ENCODE measurements at regions not wholly inside any gene's neighbourhood (a gene's known extent, or its start where the extent isn't known, plus 50 kb on each side); places are given as distances from the start of the nearest gene placed in this dataset.

GRCh38 chrX:134738986-134739740 is 57.8 kb downstream of the PABIR2 start:
- Histone ChIP-seq H2AFZ (ENCODE audit: low read length) (no peak overlapping the region), H3K9me2 (replicated peaks; ENCODE audit: low read length) (no peaks in the 10 kb centered on the region), H3K9me3 (ENCODE audit: low read length) (no peaks in the 10 kb centered on the region), H3K79me2 (ENCODE audit: low read length) (no peaks in the 10 kb centered on the region), H3K9ac (ENCODE audit: low read length) (no peak overlapping the region), H3F3A (ENCODE audit: low read length, unreplicated experiment) (no peaks in the 10 kb centered on the region), H3K27me3 (ENCODE audit: low read length) (no peaks in the 10 kb centered on the region), H3K4me3 (ENCODE audit: low read length) (no peak overlapping the region), H3K27ac (ENCODE audit: low read length) (no peak overlapping the region), H3K36me3 (ENCODE audit: low read depth, low read length) (no peaks in the 10 kb centered on the region), H3K4me1 (ENCODE audit: insufficient read depth, low read length) (no peaks in the 10 kb centered on the region), H3K4me2 (ENCODE audit: low read length) (no peak overlapping the region), H4K20me1 (ENCODE audit: low read length) (no peaks in the 10 kb centered on the region)
- DNase-seq (no peak), ATAC-seq (no peak)
- ChIA-PET POLR2A (ENCODE audit: unreplicated experiment) (interaction anchor here (0.7 kb wide), 1 partner anchor 218 kb away, joined by 10 read pairs; no protein-coding TSS in a partner anchor), CTCF (no interaction called here)
- TF ChIP-seq EZH2 (IDR thresholded peaks at IDR 0.05; ENCODE audit: low read length, unreplicated experiment), result no peak
- TF ChIP-seq, protein P1, sequence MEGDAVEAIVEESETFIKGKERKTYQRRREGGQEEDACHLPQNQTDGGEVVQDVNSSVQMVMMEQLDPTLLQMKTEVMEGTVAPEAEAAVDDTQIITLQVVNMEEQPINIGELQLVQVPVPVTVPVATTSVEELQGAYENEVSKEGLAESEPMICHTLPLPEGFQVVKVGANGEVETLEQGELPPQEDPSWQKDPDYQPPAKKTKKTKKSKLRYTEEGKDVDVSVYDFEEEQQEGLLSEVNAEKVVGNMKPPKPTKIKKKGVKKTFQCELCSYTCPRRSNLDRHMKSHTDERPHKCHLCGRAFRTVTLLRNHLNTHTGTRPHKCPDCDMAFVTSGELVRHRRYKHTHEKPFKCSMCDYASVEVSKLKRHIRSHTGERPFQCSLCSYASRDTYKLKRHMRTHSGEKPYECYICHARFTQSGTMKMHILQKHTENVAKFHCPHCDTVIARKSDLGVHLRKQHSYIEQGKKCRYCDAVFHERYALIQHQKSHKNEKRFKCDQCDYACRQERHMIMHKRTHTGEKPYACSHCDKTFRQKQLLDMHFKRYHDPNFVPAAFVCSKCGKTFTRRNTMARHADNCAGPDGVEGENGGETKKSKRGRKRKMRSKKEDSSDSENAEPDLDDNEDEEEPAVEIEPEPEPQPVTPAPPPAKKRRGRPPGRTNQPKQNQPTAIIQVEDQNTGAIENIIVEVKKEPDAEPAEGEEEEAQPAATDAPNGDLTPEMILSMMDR (conservative IDR thresholded peaks at IDR 0.05; ENCODE audit: low read depth, low read length), result no peak
- no peak for TF ChIP-seq EZH2phosphoT487 (IDR thresholded peaks at IDR 0.05; ENCODE audit: borderline replicate concordance, low read length)
- intact Hi-C loops (cut with micrococcal nuclease), result no loop called here
- no TSS peak for BruUV-seq (replicated peaks)

- DNase-seq (no peak), ATAC-seq (no peak)
- ChIA-PET CTCF (no interaction called here), POLR2A (ENCODE audit: unreplicated experiment) (no interaction called here)
- Histone ChIP-seq H3K36me3 (ENCODE audit: low read depth, low read length) (no peaks in the 10 kb centered on the region), H3K9ac (ENCODE audit: low read length) (no peak overlapping the region), H3K4me2 (ENCODE audit: low read length) (no peak overlapping the region), H3K79me2 (ENCODE audit: low read length) (no peaks in the 10 kb centered on the region), H2AFZ (ENCODE audit: low read length) (no peak overlapping the region), H3K27me3 (ENCODE audit: low read length) (no peaks in the 10 kb centered on the region), H3F3A (ENCODE audit: low read length, unreplicated experiment) (no peaks in the 10 kb centered on the region), H3K27ac (ENCODE audit: low read length) (no peak overlapping the region), H3K4me1 (ENCODE audit: insufficient read depth, low read length) (no peaks in the 10 kb centered on the region), H3K9me3 (ENCODE audit: low read length) (no peaks in the 10 kb centered on the region), H3K9me2 (replicated peaks; ENCODE audit: low read length) (no peaks in the 10 kb centered on the region), H3K4me3 (ENCODE audit: low read length) (no peak overlapping the region), H4K20me1 (ENCODE audit: low read length) (no peaks in the 10 kb centered on the region)
- TF ChIP-seq, protein P1 (conservative IDR thresholded peaks at IDR 0.05; ENCODE audit: low read depth, low read length), result no peak
- intact Hi-C loops (cut with micrococcal nuclease), result no loop called here
- BruUV-seq (replicated peaks), result no TSS peak
These were observed 58.6 kb downstream of the PABIR2 start for GRCh38 chrX:134738445-134738844.

DNA sequence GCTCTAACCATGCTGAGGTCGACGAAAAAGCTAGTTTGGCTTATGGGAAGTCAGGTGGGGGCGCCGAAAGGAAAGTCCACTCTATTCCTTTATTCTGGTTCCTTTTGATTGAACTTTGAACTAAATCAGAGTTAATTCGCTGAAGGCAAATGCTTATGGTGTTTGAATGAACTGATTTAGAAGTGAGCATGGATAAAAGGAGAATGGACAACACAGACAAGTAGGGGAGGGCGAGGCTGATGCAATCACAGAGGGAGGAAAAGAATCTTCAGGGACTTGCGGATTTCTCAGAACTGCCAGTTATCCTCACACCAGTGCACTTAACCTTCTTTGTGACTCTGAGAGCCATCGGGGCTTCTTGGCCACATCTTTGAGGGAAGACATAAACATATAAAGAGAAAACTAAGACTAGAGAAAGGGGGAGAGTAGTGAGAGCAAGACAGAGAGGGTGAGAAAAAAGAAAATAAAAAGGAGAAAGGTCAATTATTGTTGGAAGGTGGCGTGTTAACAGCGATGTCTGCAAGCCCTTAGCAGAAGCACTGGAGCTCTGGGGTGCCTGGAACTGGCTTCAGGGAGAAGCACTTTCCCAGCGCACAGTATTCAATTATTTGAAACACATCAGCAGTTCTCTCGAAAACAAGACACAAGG is 59.2 kb downstream of the PABIR2 start:
- no peak for TF ChIP-seq EZH2 (IDR thresholded peaks at IDR 0.05; ENCODE audit: low read length, unreplicated experiment)
- TF ChIP-seq EZH2phosphoT487 (IDR thresholded peaks at IDR 0.05; ENCODE audit: borderline replicate concordance, low read length), result no peak
- TF ChIP-seq, protein P1 (conservative IDR thresholded peaks at IDR 0.05; ENCODE audit: low read depth, low read length), result no peak
- Histone ChIP-seq H3K9me2 (replicated peaks; ENCODE audit: low read length) (no peaks in the 10 kb centered on the region), H3K4me2 (ENCODE audit: low read length) (no peak overlapping the region), H3K27me3 (ENCODE audit: low read length) (no peaks in the 10 kb centered on the region), H3K4me1 (ENCODE audit: insufficient read depth, low read length) (no peaks in the 10 kb centered on the region), H3K4me3 (ENCODE audit: low read length) (no peak overlapping the region), H4K20me1 (ENCODE audit: low read length) (no peaks in the 10 kb centered on the region), H3K36me3 (ENCODE audit: low read depth, low read length) (no peaks in the 10 kb centered on the region), H3K9me3 (ENCODE audit: low read length) (no peaks in the 10 kb centered on the region), H3K79me2 (ENCODE audit: low read length) (no peaks in the 10 kb centered on the region), H3K27ac (ENCODE audit: low read length) (no peak overlapping the region), H2AFZ (ENCODE audit: low read length) (no peak overlapping the region), H3K9ac (ENCODE audit: low read length) (no peak overlapping the region), H3F3A (ENCODE audit: low read length, unreplicated experiment) (no peaks in the 10 kb centered on the region)
- ChIA-PET CTCF (no interaction called here), POLR2A (ENCODE audit: unreplicated experiment) (no interaction called here)
- intact Hi-C loops (cut with micrococcal nuclease), result no loop called here
- DNase-seq, result no peak
- ATAC-seq, result no peak
- no TSS peak for BruUV-seq (replicated peaks)

Data from PC-3 (cell line).